ENCODE measurements at regions not wholly inside any gene's neighbourhood (a gene's known extent, or its start where the extent isn't known, plus 50 kb on each side); places are given as distances from the start of the nearest gene placed in this dataset.

- H3K4me3 ChIP-seq (ENCODE audit: control insufficient read depth in 2 of 3, extremely low read depth in 1 of 3, insufficient read depth in 2 of 3, low read depth in 1 of 3, low read length in 3 of 3), result no peak overlapping the region
- no peak overlapping the region for H3K27ac ChIP-seq (ENCODE audit: control insufficient read depth, insufficient read depth, low read length)
- no peak for DNase-seq (ENCODE audit: low read depth, low spot score)
- peaks cover 3% of the 10 kb centered on the region for H3K4me1 ChIP-seq (ENCODE audit: control insufficient read depth, extremely low read depth, insufficient read depth, low read length)
- dilution Hi-C loops (cut with MboI; ENCODE audit: extremely low pct_ligation_motif_present, low sequenced_read_pairs), result no loop called here
- H3K27me3 ChIP-seq (ENCODE audit: control insufficient read depth, extremely low read depth, insufficient read depth, low read length), result no peaks in the 10 kb centered on the region
- no peaks in the 10 kb centered on the region for H3K9me1 ChIP-seq (ENCODE audit: control insufficient read depth, extremely low read depth, insufficient read depth, low read length)
- no peak overlapping the region for H3K4me2 ChIP-seq (ENCODE audit: control insufficient read depth, extremely low read depth, insufficient read depth, low read depth, low read length)
- TF ChIP-seq EZH2 (IDR thresholded peaks at IDR 0.05; ENCODE audit: low read length), result no peak
- TF ChIP-seq CTCF (optimal IDR thresholded peaks at IDR 0.05 in 1 of 3, IDR thresholded peaks at IDR 0.05 in 1 of 3, conservative IDR thresholded peaks at IDR 0.05 in 1 of 3; ENCODE audit: extremely low read depth in 1 of 3, insufficient read depth in 2 of 3, low read length in 3 of 3), result no peak
- no peak for FAIRE-seq
- H2AFZ ChIP-seq (ENCODE audit: control insufficient read depth, low read length), result peak overlapping the region; percentile 6
- H3K9ac ChIP-seq (ENCODE audit: control insufficient read depth, extremely low read depth, insufficient read depth, low read length), result no peak overlapping the region
- H4K20me1 ChIP-seq (ENCODE audit: control insufficient read depth, extremely low read depth, insufficient read depth, low read length), result no peaks in the 10 kb centered on the region
- no peaks in the 10 kb centered on the region for H3K79me2 ChIP-seq (ENCODE audit: control insufficient read depth, insufficient read depth, low read length)
- H3K9me3 ChIP-seq (ENCODE audit: control insufficient read depth, low read depth, low read length), result no peaks in the 10 kb centered on the region
- no peaks in the 10 kb centered on the region for H3K36me3 ChIP-seq (ENCODE audit: control insufficient read depth in 2 of 2, extremely low read depth in 1 of 2, insufficient read depth in 2 of 2, low read length in 2 of 2)
Measured at GRCh38 chr4:187268940-187269339, 545.3 kb upstream of the FAT1 start.

GRCh38 chr4:187270154-187270553 is 546.5 kb upstream of the FAT1 start:
- no peak overlapping the region for H3K27ac ChIP-seq (ENCODE audit: control insufficient read depth, insufficient read depth, low read length)
- H3K9ac ChIP-seq (ENCODE audit: control insufficient read depth, extremely low read depth, insufficient read depth, low read length), result no peak overlapping the region
- TF ChIP-seq CTCF (optimal IDR thresholded peaks at IDR 0.05 in 1 of 3, IDR thresholded peaks at IDR 0.05 in 1 of 3, conservative IDR thresholded peaks at IDR 0.05 in 1 of 3; ENCODE audit: extremely low read depth in 1 of 3, insufficient read depth in 2 of 3, low read length in 3 of 3) (no peak), EZH2 (IDR thresholded peaks at IDR 0.05; ENCODE audit: low read length) (no peak)
- H3K4me1 ChIP-seq (ENCODE audit: control insufficient read depth, extremely low read depth, insufficient read depth, low read length), result peaks cover 3% of the 10 kb centered on the region
- DNase-seq (ENCODE audit: low read depth, low spot score), result no peak
- H3K4me3 ChIP-seq (ENCODE audit: control insufficient read depth in 2 of 3, extremely low read depth in 1 of 3, insufficient read depth in 2 of 3, low read depth in 1 of 3, low read length in 3 of 3), result no peak overlapping the region
- no peaks in the 10 kb centered on the region for H3K9me3 ChIP-seq (ENCODE audit: control insufficient read depth, low read depth, low read length)
- dilution Hi-C loops (cut with MboI; ENCODE audit: extremely low pct_ligation_motif_present, low sequenced_read_pairs), result no loop called here
- no peaks in the 10 kb centered on the region for H3K9me1 ChIP-seq (ENCODE audit: control insufficient read depth, extremely low read depth, insufficient read depth, low read length)
- no peak for FAIRE-seq
- no peaks in the 10 kb centered on the region for H3K79me2 ChIP-seq (ENCODE audit: control insufficient read depth, insufficient read depth, low read length)
- H3K4me2 ChIP-seq (ENCODE audit: control insufficient read depth, extremely low read depth, insufficient read depth, low read depth, low read length), result no peak overlapping the region
- H4K20me1 ChIP-seq (ENCODE audit: control insufficient read depth, extremely low read depth, insufficient read depth, low read length), result no peaks in the 10 kb centered on the region
- H3K36me3 ChIP-seq (ENCODE audit: control insufficient read depth in 2 of 2, extremely low read depth in 1 of 2, insufficient read depth in 2 of 2, low read length in 2 of 2), result no peaks in the 10 kb centered on the region
- no peak overlapping the region for H2AFZ ChIP-seq (ENCODE audit: control insufficient read depth, low read length)
- no peaks in the 10 kb centered on the region for H3K27me3 ChIP-seq (ENCODE audit: control insufficient read depth, extremely low read depth, insufficient read depth, low read length)
